ENCODE measurements at regions not wholly inside any gene's neighbourhood (a gene's known extent, or its start where the extent isn't known, plus 50 kb on each side); places are given as distances from the start of the nearest gene placed in this dataset.
A peak's percentile ranks its signal among the peaks of the same experiment; 100 is the strongest.

- TF ChIP-seq MGA (IDR thresholded peaks at IDR 0.05) (no peak), POLR2AphosphoS5 (IDR thresholded peaks at IDR 0.05; ENCODE audit: control insufficient read depth, insufficient read depth, low read depth, low read length) (peak; percentile 61; the same call in 1 of the 2 replicates), POLR2H (tag; IDR thresholded peaks at IDR 0.05; ENCODE audit: low read depth) (no peak), ZBTB2 (IDR thresholded peaks at IDR 0.05) (no peak), BCLAF1 (IDR thresholded peaks at IDR 0.05; ENCODE audit: borderline replicate concordance in 1 of 2, control insufficient read depth in 1 of 2, low read depth in 2 of 2, low read length in 1 of 2) (no peak), ZNF121 (CRISPR knock-in tag; conservative IDR thresholded peaks at IDR 0.05) (no peak), FOXK2 (conservative IDR thresholded peaks at IDR 0.05 in 1 of 2, IDR thresholded peaks at IDR 0.05 in 1 of 2; ENCODE audit: low read depth in 2 of 2) (no peak), HCFC1 (IDR thresholded peaks at IDR 0.05; ENCODE audit: low read depth, low read length) (no peak), SETDB1 (IDR thresholded peaks at IDR 0.05; ENCODE audit: low read length) (no peak), ATF7 (IDR thresholded peaks at IDR 0.05) (peak; percentile 71), SIN3B (IDR thresholded peaks at IDR 0.05; ENCODE audit: low read depth) (no peak), FOXK1 (CRISPR knock-in tag; IDR thresholded peaks at IDR 0.05; ENCODE audit: borderline replicate concordance) (no peak), EZH2 (IDR thresholded peaks at IDR 0.05; ENCODE audit: borderline replicate concordance, low read depth, low read length) (no peak)
Observed at GRCh38 chr16:59356709-59357108, 622.6 kb upstream of the GOT2 start (continued).
